ENCODE measurements at regions not wholly inside any gene's neighbourhood (a gene's known extent, or its start where the extent isn't known, plus 50 kb on each side); places are given as distances from the start of the nearest gene placed in this dataset.

- no peak overlapping the region for H3K9ac ChIP-seq (ENCODE audit: low read depth, low read length)
- no peaks in the 10 kb centered on the region for H3K9me3 ChIP-seq (replicated peaks; ENCODE audit: low read length)
- no peak overlapping the region for H3K4me2 ChIP-seq (ENCODE audit: low read length)
Observed at GRCh38 chr7:118802726-118803125, 578.2 kb downstream of the ANKRD7 start.

GRCh38 chr7:118826246-118826645 is 601.7 kb downstream of the ANKRD7 start:
- no peaks in the 10 kb centered on the region for H3K9me3 ChIP-seq (replicated peaks; ENCODE audit: low read length)
- no peaks in the 10 kb centered on the region for H3K27me3 ChIP-seq (ENCODE audit: control insufficient read depth, insufficient read depth, low read length)
- H3K9ac ChIP-seq (ENCODE audit: low read depth, low read length): no peak overlapping the region
- no peak overlapping the region for H3K4me2 ChIP-seq (ENCODE audit: low read length)
- H3K4me3 ChIP-seq (ENCODE audit: low read length): no peak overlapping the region
- H3K4me1 ChIP-seq (ENCODE audit: control insufficient read depth, insufficient read depth, low read length): no peaks in the 10 kb centered on the region
- no peaks in the 10 kb centered on the region for H3K36me3 ChIP-seq (ENCODE audit: insufficient read depth, low read length)

More at GRCh38 chr7:118802726-118803125, 578.2 kb downstream of the ANKRD7 start:
- Histone ChIP-seq H3K27me3 (ENCODE audit: control insufficient read depth, insufficient read depth, low read length) (no peaks in the 10 kb centered on the region), H3K4me3 (ENCODE audit: low read length) (no peak overlapping the region), H3K36me3 (ENCODE audit: insufficient read depth, low read length) (no peaks in the 10 kb centered on the region), H3K4me1 (ENCODE audit: control insufficient read depth, insufficient read depth, low read length) (no peaks in the 10 kb centered on the region)

- no peaks in the 10 kb centered on the region for H3K27me3 ChIP-seq (ENCODE audit: control insufficient read depth, insufficient read depth, low read length)
- H3K9ac ChIP-seq (ENCODE audit: low read depth, low read length): no peak overlapping the region
- H3K4me2 ChIP-seq (ENCODE audit: low read length): no peak overlapping the region
- no peaks in the 10 kb centered on the region for H3K4me1 ChIP-seq (ENCODE audit: control insufficient read depth, insufficient read depth, low read length)
- no peaks in the 10 kb centered on the region for H3K9me3 ChIP-seq (replicated peaks; ENCODE audit: low read length)
- no peaks in the 10 kb centered on the region for H3K36me3 ChIP-seq (ENCODE audit: insufficient read depth, low read length)
- H3K4me3 ChIP-seq (ENCODE audit: low read length): no peak overlapping the region
Observed at GRCh38 chr7:118836933-118837332, 612.4 kb downstream of the ANKRD7 start.

GRCh38 chr7:118839515-118839914 is 615.0 kb downstream of the ANKRD7 start:
- Histone ChIP-seq H3K4me2 (ENCODE audit: low read length) (no peak overlapping the region), H3K4me3 (ENCODE audit: low read length) (no peak overlapping the region), H3K4me1 (ENCODE audit: control insufficient read depth, insufficient read depth, low read length) (no peaks in the 10 kb centered on the region), H3K36me3 (ENCODE audit: insufficient read depth, low read length) (no peaks in the 10 kb centered on the region), H3K9ac (ENCODE audit: low read depth, low read length) (no peak overlapping the region), H3K9me3 (replicated peaks; ENCODE audit: low read length) (no peaks in the 10 kb centered on the region), H3K27me3 (ENCODE audit: control insufficient read depth, insufficient read depth, low read length) (no peaks in the 10 kb centered on the region)

- Histone ChIP-seq H3K27me3 (ENCODE audit: control insufficient read depth, insufficient read depth, low read length) (no peaks in the 10 kb centered on the region), H3K4me3 (ENCODE audit: low read length) (no peak overlapping the region), H3K4me1 (ENCODE audit: control insufficient read depth, insufficient read depth, low read length) (no peaks in the 10 kb centered on the region), H3K36me3 (ENCODE audit: insufficient read depth, low read length) (no peaks in the 10 kb centered on the region), H3K9me3 (replicated peaks; ENCODE audit: low read length) (no peaks in the 10 kb centered on the region), H3K9ac (ENCODE audit: low read depth, low read length) (no peak overlapping the region), H3K4me2 (ENCODE audit: low read length) (no peak overlapping the region)
Observed at GRCh38 chr7:118843456-118843855, 619.0 kb downstream of the ANKRD7 start.

GRCh38 chr7:118844748-118845147 is 620.2 kb downstream of the ANKRD7 start:
- no peak overlapping the region for H3K9ac ChIP-seq (ENCODE audit: low read depth, low read length)
- H3K9me3 ChIP-seq (replicated peaks; ENCODE audit: low read length): no peaks in the 10 kb centered on the region
- H3K4me2 ChIP-seq (ENCODE audit: low read length): no peak overlapping the region
- no peaks in the 10 kb centered on the region for H3K4me1 ChIP-seq (ENCODE audit: control insufficient read depth, insufficient read depth, low read length)
- H3K36me3 ChIP-seq (ENCODE audit: insufficient read depth, low read length): no peaks in the 10 kb centered on the region
- H3K4me3 ChIP-seq (ENCODE audit: low read length): no peak overlapping the region
- H3K27me3 ChIP-seq (ENCODE audit: control insufficient read depth, insufficient read depth, low read length): no peaks in the 10 kb centered on the region

GRCh38 chr7:118845791-118846190 is 621.3 kb downstream of the ANKRD7 start:
- H3K27me3 ChIP-seq (ENCODE audit: control insufficient read depth, insufficient read depth, low read length): no peaks in the 10 kb centered on the region
- no peak overlapping the region for H3K4me2 ChIP-seq (ENCODE audit: low read length)
- H3K4me3 ChIP-seq (ENCODE audit: low read length): no peak overlapping the region
- no peaks in the 10 kb centered on the region for H3K9me3 ChIP-seq (replicated peaks; ENCODE audit: low read length)
- H3K4me1 ChIP-seq (ENCODE audit: control insufficient read depth, insufficient read depth, low read length): no peaks in the 10 kb centered on the region
- H3K36me3 ChIP-seq (ENCODE audit: insufficient read depth, low read length): no peaks in the 10 kb centered on the region
- no peak overlapping the region for H3K9ac ChIP-seq (ENCODE audit: low read depth, low read length)

GRCh38 chr7:118846977-118847376 is 622.5 kb downstream of the ANKRD7 start:
- Histone ChIP-seq H3K4me2 (ENCODE audit: low read length) (no peak overlapping the region), H3K27me3 (ENCODE audit: control insufficient read depth, insufficient read depth, low read length) (no peaks in the 10 kb centered on the region), H3K36me3 (ENCODE audit: insufficient read depth, low read length) (no peaks in the 10 kb centered on the region), H3K9me3 (replicated peaks; ENCODE audit: low read length) (no peaks in the 10 kb centered on the region), H3K4me1 (ENCODE audit: control insufficient read depth, insufficient read depth, low read length) (no peaks in the 10 kb centered on the region), H3K9ac (ENCODE audit: low read depth, low read length) (no peak overlapping the region), H3K4me3 (ENCODE audit: low read length) (no peak overlapping the region)

GRCh38 chr7:118855290-118855689 is 630.8 kb downstream of the ANKRD7 start:
- Histone ChIP-seq H3K4me1 (ENCODE audit: control insufficient read depth, insufficient read depth, low read length) (no peaks in the 10 kb centered on the region), H3K4me2 (ENCODE audit: low read length) (no peak overlapping the region), H3K9me3 (replicated peaks; ENCODE audit: low read length) (peaks cover 2% of the 10 kb centered on the region), H3K27me3 (ENCODE audit: control insufficient read depth, insufficient read depth, low read length) (no peaks in the 10 kb centered on the region), H3K9ac (ENCODE audit: low read depth, low read length) (no peak overlapping the region), H3K4me3 (ENCODE audit: low read length) (no peak overlapping the region), H3K36me3 (ENCODE audit: insufficient read depth, low read length) (no peaks in the 10 kb centered on the region)

GRCh38 chr7:118858651-118859149 is 634.2 kb downstream of the ANKRD7 start:
- Histone ChIP-seq H3K27me3 (ENCODE audit: control insufficient read depth, insufficient read depth, low read length) (no peaks in the 10 kb centered on the region), H3K9ac (ENCODE audit: low read depth, low read length) (no peak overlapping the region), H3K36me3 (ENCODE audit: insufficient read depth, low read length) (no peaks in the 10 kb centered on the region), H3K4me2 (ENCODE audit: low read length) (no peak overlapping the region), H3K9me3 (replicated peaks; ENCODE audit: low read length) (peaks cover 2% of the 10 kb centered on the region), H3K4me3 (ENCODE audit: low read length) (no peak overlapping the region), H3K4me1 (ENCODE audit: control insufficient read depth, insufficient read depth, low read length) (no peaks in the 10 kb centered on the region)

- Histone ChIP-seq H3K4me2 (ENCODE audit: low read length) (no peak overlapping the region), H3K9me3 (replicated peaks; ENCODE audit: low read length) (peaks cover 2% of the 10 kb centered on the region), H3K9ac (ENCODE audit: low read depth, low read length) (no peak overlapping the region), H3K36me3 (ENCODE audit: insufficient read depth, low read length) (no peaks in the 10 kb centered on the region), H3K27me3 (ENCODE audit: control insufficient read depth, insufficient read depth, low read length) (no peaks in the 10 kb centered on the region), H3K4me3 (ENCODE audit: low read length) (no peak overlapping the region), H3K4me1 (ENCODE audit: control insufficient read depth, insufficient read depth, low read length) (no peaks in the 10 kb centered on the region)
Observed at GRCh38 chr7:118861581-118861980, 637.1 kb downstream of the ANKRD7 start.

- peaks cover 2% of the 10 kb centered on the region for H3K9me3 ChIP-seq (replicated peaks; ENCODE audit: low read length)
- H3K4me1 ChIP-seq (ENCODE audit: control insufficient read depth, insufficient read depth, low read length): no peaks in the 10 kb centered on the region
- no peak overlapping the region for H3K4me2 ChIP-seq (ENCODE audit: low read length)
- H3K36me3 ChIP-seq (ENCODE audit: insufficient read depth, low read length): no peaks in the 10 kb centered on the region
- H3K27me3 ChIP-seq (ENCODE audit: control insufficient read depth, insufficient read depth, low read length): no peaks in the 10 kb centered on the region
- no peak overlapping the region for H3K9ac ChIP-seq (ENCODE audit: low read depth, low read length)
- H3K4me3 ChIP-seq (ENCODE audit: low read length): no peak overlapping the region
Observed at GRCh38 chr7:118862740-118863139, 638.2 kb downstream of the ANKRD7 start.
